ENCODE measurements at regions not wholly inside any gene's neighbourhood (a gene's known extent, or its start where the extent isn't known, plus 50 kb on each side); places are given as distances from the start of the nearest gene placed in this dataset.

DNA sequence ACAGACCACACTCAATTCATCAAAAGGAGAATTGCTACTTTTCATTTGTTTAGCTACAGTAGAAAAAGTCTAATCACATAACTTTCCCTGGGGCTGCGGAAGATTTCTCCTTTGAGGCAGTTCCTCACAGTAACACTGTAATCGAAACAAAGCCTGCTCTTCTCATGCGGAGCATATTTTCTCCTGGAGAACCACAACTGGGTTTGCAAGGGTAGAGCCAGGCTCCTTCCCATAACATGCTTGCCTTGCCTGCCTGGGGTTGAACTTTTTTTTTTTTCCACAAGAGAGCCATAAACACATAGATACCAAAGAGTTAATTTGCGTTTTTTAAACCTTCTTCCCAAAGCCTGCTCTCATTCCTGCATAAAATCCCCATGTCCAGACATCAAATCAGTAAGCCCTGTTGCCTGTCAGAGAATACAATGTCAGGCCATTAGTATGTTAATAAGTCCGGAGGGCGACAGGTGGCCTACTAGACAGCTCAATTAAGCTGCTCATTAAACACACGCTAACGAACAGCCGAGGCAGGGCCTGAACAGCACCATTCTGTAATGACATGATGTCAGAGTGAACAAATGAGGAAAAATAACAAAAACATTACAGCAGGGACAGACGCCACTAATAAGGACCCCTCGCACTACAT lies 107.1 kb upstream of the OLIG2 start (continued):
- TF ChIP-seq, protein P1, sequence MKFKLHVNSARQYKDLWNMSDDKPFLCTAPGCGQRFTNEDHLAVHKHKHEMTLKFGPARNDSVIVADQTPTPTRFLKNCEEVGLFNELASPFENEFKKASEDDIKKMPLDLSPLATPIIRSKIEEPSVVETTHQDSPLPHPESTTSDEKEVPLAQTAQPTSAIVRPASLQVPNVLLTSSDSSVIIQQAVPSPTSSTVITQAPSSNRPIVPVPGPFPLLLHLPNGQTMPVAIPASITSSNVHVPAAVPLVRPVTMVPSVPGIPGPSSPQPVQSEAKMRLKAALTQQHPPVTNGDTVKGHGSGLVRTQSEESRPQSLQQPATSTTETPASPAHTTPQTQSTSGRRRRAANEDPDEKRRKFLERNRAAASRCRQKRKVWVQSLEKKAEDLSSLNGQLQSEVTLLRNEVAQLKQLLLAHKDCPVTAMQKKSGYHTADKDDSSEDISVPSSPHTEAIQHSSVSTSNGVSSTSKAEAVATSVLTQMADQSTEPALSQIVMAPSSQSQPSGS (IDR thresholded peaks at IDR 0.05; ENCODE audit: low read length) = no peak
- TF ChIP-seq KDM1A (IDR thresholded peaks at IDR 0.05; ENCODE audit: borderline replicate concordance, low read length) = no peak
- no peak for TF ChIP-seq CBX5 (IDR thresholded peaks at IDR 0.05; ENCODE audit: low read depth, low read length)
- TF ChIP-seq, protein P2, sequence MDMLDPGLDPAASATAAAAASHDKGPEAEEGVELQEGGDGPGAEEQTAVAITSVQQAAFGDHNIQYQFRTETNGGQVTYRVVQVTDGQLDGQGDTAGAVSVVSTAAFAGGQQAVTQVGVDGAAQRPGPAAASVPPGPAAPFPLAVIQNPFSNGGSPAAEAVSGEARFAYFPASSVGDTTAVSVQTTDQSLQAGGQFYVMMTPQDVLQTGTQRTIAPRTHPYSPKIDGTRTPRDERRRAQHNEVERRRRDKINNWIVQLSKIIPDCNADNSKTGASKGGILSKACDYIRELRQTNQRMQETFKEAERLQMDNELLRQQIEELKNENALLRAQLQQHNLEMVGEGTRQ (IDR thresholded peaks at IDR 0.05; ENCODE audit: low read length) = no peak
